Breast epithelium (tissue), 4 donors: ENCODE measurements at regions not wholly inside any gene's neighbourhood (a gene's known extent, or its start where the extent isn't known, plus 50 kb on each side); places are given as distances from the start of the nearest gene placed in this dataset.
"Not testable (repeated sequence)": the region's sequence is repeated elsewhere in the genome, so short reads cannot be mapped to it uniquely, and the experiment has no call there.

Experiments
- DNase-seq, 2 donors: peaks; one replicate each; pipeline ENCODE4 v3.0.0-alpha.2; 2019; ENCODE audit warnings: low spot score in 2 of 2
- H3K27ac ChIP-seq, 2 donors: fragments of 200-600 bp; sonication (generic) in 1 of 2; one replicate each; pipeline ENCODE4 v1.5.1; 2016 to 2019; ENCODE audit warnings: mild to moderate bottlenecking in 1 of 2
- H3K27me3 ChIP-seq, 2 donors: fragments of 200-600 bp; sonication (generic) in 1 of 2; one replicate each; pipeline versions ENCODE4 v1.5.1 to v1.6.0; 2017 to 2019; ENCODE audit warnings: control low read depth in 1 of 2, mild to moderate bottlenecking in 1 of 2
- H3K36me3 ChIP-seq: fragments of 200-600 bp; one replicate; pipeline ENCODE4 v1.5.1; 2019
- H3K4me1 ChIP-seq, 2 donors: fragments of 200-600 bp; sonication (generic); one replicate each; pipeline ENCODE4 v1.5.1; 2016 to 2019; ENCODE audit warnings: control low read depth in 1 of 2
- H3K4me3 ChIP-seq, 3 donors: fragments of 200-600 bp; sonication (generic); 1 replicate in 2 of 3; 2 replicates in 1 of 3; pipeline ENCODE4 v1.5.1; 2016 to 2019; ENCODE audit warnings: mild to moderate bottlenecking in 3 of 3, moderate library complexity in 2 of 3
- H3K9me3 ChIP-seq, 2 donors: fragments of 200-600 bp; sonication (generic) in 1 of 2; one replicate each; pipeline ENCODE4 v1.5.1; 2016 to 2019; ENCODE audit warnings: control low read depth in 1 of 2
- POLR2A ChIP-seq: fragments of 450-650 bp; IDR thresholded peaks from one replicate; pipeline ENCODE4 v1.6.1; 2016; ENCODE audit warnings: antibody characterized with exemption, mild to moderate bottlenecking, moderate library complexity
- POLR2AphosphoS5 ChIP-seq, 3 donors: sonication (generic); formaldehyde crosslinking; IDR thresholded peaks; one replicate each; pipeline ENCODE4 v1.6.1; 2017; ENCODE audit warnings: antibody characterized with exemption in 3 of 3
- intact Hi-C: fragments of 100-400 bp; cut with DNase I; formaldehyde crosslinking; loops from one replicate; pipeline ENCODE4 v1.15.1; 2023; ENCODE audit warnings: low total_unique reads
- TF ChIP-seq, protein P1 (sequence below), 3 donors: fragments of 450-650 bp; IDR thresholded peaks; one replicate each; pipeline ENCODE4 v1.5.1; 2016 to 2017; ENCODE audit warnings: antibody characterized with exemption in 3 of 3, mild to moderate bottlenecking in 3 of 3, moderate library complexity in 3 of 3

DNA sequence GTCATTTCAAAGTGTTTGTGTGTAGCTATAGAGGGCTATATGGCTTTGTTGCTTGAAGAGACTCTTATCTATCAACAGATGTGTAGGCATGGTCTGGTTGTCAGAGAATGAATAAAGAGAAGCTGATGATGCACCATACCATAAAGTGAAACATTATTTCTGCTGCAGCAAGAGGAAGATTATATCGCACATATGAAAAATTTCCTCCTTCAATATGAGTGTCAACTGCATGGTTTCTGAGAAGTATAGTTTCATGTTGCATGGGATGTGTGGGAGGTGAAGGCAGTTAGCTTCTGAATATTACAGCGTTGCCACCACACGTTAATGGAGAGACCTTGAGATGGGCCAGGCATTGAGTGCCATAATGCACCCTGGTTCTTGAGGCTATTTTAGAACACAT lies 217.9 kb downstream of the SATB1 start:
- Histone ChIP-seq H3K27ac (no peak overlapping the region), H3K36me3 (no peaks in the 10 kb centered on the region), H3K9me3 (no peaks in the 10 kb centered on the region), H3K27me3 (no peaks in the 10 kb centered on the region), H3K4me1 (no peaks in the 10 kb centered on the region), H3K4me3 (no peak overlapping the region)
- intact Hi-C loops: no loop called here
- no peak for DNase-seq
- TF ChIP-seq POLR2AphosphoS5 (IDR thresholded peaks at IDR 0.05): no peak
- TF ChIP-seq, protein P1, sequence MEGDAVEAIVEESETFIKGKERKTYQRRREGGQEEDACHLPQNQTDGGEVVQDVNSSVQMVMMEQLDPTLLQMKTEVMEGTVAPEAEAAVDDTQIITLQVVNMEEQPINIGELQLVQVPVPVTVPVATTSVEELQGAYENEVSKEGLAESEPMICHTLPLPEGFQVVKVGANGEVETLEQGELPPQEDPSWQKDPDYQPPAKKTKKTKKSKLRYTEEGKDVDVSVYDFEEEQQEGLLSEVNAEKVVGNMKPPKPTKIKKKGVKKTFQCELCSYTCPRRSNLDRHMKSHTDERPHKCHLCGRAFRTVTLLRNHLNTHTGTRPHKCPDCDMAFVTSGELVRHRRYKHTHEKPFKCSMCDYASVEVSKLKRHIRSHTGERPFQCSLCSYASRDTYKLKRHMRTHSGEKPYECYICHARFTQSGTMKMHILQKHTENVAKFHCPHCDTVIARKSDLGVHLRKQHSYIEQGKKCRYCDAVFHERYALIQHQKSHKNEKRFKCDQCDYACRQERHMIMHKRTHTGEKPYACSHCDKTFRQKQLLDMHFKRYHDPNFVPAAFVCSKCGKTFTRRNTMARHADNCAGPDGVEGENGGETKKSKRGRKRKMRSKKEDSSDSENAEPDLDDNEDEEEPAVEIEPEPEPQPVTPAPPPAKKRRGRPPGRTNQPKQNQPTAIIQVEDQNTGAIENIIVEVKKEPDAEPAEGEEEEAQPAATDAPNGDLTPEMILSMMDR (IDR thresholded peaks at IDR 0.05): no peak
- no peak for TF ChIP-seq POLR2A

DNA sequence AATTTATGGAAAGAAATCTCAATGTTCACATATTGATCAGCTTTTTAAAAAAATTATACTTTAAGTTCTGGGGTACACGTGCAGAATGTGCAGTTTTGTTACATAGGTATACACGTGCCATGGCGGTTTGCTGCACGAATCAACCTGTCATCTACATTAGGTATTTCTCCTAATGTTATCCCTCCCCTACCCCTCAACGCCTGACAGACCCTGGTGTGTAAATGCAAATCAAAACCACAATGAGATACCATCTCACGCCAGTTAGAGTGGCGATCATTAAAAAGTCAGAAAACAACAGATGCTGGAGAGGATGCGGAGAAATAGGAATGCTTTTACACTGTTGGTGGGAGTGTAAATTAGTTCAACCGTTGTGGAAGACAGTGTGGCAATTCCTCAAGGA lies 219.4 kb downstream of the SATB1 start:
- H3K9me3 ChIP-seq, H3K27ac ChIP-seq, intact Hi-C loops, DNase-seq, H3K4me1 ChIP-seq, H3K27me3 ChIP-seq, H3K4me3 ChIP-seq, H3K36me3 ChIP-seq: not testable (repeated sequence)

DNA sequence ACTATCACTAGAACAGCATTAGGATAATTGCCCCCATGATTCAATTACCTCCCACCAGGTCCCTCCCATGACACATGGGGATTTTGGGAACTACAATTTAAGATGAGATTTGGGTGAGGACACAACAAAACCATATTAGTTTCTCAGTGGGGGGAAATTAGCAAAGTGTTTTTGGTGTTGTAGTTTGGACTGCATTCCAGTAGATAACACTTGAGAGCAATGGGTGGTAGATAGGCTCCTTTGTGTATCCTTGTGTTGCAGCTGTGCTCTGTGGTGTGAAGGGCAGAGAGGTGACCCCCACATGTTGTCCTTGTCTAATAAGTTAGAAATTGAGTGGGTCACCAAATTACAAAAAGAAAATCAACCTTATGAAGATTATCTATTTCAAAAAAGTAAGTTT lies 223.8 kb downstream of the SATB1 start:
- H3K4me1 ChIP-seq: no peaks in the 10 kb centered on the region
- no peak for TF ChIP-seq POLR2AphosphoS5 (IDR thresholded peaks at IDR 0.05)
- no peak for DNase-seq

DNA sequence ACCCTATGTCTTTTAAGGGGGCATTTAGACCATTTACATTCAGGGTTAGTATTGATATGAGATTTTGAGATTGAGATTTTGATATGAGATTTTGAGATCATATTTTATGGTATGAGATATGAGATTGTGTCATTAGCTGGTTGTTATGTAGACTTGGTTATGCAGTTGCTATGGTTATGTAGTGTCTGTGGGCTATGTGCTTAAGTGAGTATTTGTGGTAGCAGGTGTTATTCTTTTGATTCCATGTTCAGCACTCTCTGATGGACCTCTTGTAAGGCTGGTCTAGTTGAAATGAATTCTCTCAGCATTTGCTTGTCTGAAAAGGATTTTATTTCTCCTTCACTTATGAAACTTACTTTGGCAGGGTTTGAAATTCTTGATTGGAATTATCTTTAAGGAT lies 225.4 kb downstream of the SATB1 start:
- TF ChIP-seq, protein P1 (IDR thresholded peaks at IDR 0.05): no peak
- TF ChIP-seq POLR2AphosphoS5 (IDR thresholded peaks at IDR 0.05) (no peak), POLR2A (no peak)
- Histone ChIP-seq H3K9me3 (peaks cover 4 to 9% of the 10 kb centered on the region in 2 donors), H3K4me1 (no peaks in the 10 kb centered on the region), H3K4me3 (no peak overlapping the region), H3K27ac (no peak overlapping the region), H3K27me3 (no peaks in the 10 kb centered on the region), H3K36me3 (no peaks in the 10 kb centered on the region)
- DNase-seq: no peak
- intact Hi-C loops: no loop called here

More for the DNA sequence above, 223.8 kb downstream of the SATB1 start:
- intact Hi-C loops: no loop called here
- Histone ChIP-seq H3K27me3 (no peaks in the 10 kb centered on the region), H3K27ac (no peak overlapping the region), H3K36me3 (no peaks in the 10 kb centered on the region), H3K4me3 (no peak overlapping the region), H3K9me3 (peaks cover 4 to 9% of the 10 kb centered on the region in 2 donors)

DNA sequence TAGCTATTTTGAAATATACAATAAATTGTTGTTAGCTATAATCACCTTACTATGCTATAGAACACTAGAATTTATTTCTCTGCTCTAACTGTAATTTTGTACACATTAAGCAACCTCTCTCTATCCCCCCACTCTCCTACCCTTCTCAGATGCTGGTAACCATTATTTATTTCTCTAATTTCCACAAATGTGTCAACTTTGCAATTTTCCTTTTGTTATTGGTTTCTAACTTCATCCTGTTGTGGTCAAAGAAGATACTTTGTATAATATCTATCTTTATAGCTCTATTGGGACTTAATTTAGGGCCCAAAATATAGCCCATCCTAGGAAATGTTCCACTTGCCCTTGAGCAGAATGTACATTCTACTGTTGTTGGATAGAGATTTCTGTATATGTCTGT lies 229.3 kb downstream of the SATB1 start:
- H3K4me3 ChIP-seq: no peak overlapping the region
- no peaks in the 10 kb centered on the region for H3K27me3 ChIP-seq
- H3K27ac ChIP-seq: no peak overlapping the region
- no peak for TF ChIP-seq POLR2A
- TF ChIP-seq, protein P1 (IDR thresholded peaks at IDR 0.05): no peak
- TF ChIP-seq POLR2AphosphoS5 (IDR thresholded peaks at IDR 0.05): no peak
- intact Hi-C loops: no loop called here
- DNase-seq: no peak
- no peaks in the 10 kb centered on the region for H3K36me3 ChIP-seq
- peaks cover 4 to 9% of the 10 kb centered on the region in 2 donors for H3K9me3 ChIP-seq
- H3K4me1 ChIP-seq: no peaks in the 10 kb centered on the region

DNA sequence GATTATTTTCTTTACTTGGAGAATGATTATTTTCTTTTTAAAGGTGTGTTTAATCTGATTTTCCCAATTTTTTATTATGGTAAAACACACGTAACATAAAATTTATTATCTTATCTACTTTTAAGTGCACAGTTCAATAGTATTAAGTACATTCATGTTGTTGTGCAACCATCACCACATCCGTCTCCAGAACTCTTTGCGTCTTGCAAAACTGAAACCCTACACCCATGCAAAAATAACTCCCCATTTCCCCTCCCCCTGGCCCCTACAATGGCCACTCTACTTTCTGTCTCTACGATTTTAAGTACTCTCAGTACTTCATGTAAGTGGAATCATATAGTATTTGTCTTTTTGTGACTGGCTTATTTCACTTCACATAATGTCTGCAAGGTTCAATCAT lies 230.7 kb downstream of the SATB1 start:
- no peaks in the 10 kb centered on the region for H3K27me3 ChIP-seq
- H3K4me3 ChIP-seq: no peak overlapping the region
- H3K4me1 ChIP-seq: no peaks in the 10 kb centered on the region
- H3K27ac ChIP-seq: no peak overlapping the region
- H3K9me3 ChIP-seq: peaks cover 4 to 9% of the 10 kb centered on the region in 2 donors
- TF ChIP-seq POLR2AphosphoS5 (IDR thresholded peaks at IDR 0.05) (no peak), POLR2A (no peak)
- TF ChIP-seq, protein P1 (IDR thresholded peaks at IDR 0.05): no peak
- no peaks in the 10 kb centered on the region for H3K36me3 ChIP-seq
- no peak for DNase-seq
- intact Hi-C loops: no loop called here
